ENCODE measurements at regions not wholly inside any gene's neighbourhood (a gene's known extent, or its start where the extent isn't known, plus 50 kb on each side); places are given as distances from the start of the nearest gene placed in this dataset.

- TF ChIP-seq PHF5A (CRISPR knock-in tag; IDR thresholded peaks at IDR 0.05; ENCODE audit: low read depth, unreplicated experiment): no peak
- TF ChIP-seq EZH2 (conservative IDR thresholded peaks at IDR 0.05; ENCODE audit: low read depth, low read length): no peak
These were observed 117.0 kb upstream of the MAX start for GRCh38 chr14:65219353-65219752.
